Loucy (cell line): ENCODE measurements at regions not wholly inside any gene's neighbourhood (a gene's known extent, or its start where the extent isn't known, plus 50 kb on each side); places are given as distances from the start of the nearest gene placed in this dataset.

Experiments
- EZH2phosphoT487 ChIP-seq: fragments of 200-600 bp; IDR thresholded peaks from 2 replicates; pipeline ENCODE4 v1.6.1; 2018; ENCODE audit warnings: antibody characterized with exemption, mild to moderate bottlenecking, moderate library complexity, borderline replicate concordance
- TF ChIP-seq, protein P1 (sequence below): fragments of 200-600 bp; sonication (generic); conservative IDR thresholded peaks from 2 replicates; pipeline ENCODE4 v1.5.1; 2014; ENCODE audit warnings: mild to moderate bottlenecking, antibody characterized with exemption, low read length

DNA sequence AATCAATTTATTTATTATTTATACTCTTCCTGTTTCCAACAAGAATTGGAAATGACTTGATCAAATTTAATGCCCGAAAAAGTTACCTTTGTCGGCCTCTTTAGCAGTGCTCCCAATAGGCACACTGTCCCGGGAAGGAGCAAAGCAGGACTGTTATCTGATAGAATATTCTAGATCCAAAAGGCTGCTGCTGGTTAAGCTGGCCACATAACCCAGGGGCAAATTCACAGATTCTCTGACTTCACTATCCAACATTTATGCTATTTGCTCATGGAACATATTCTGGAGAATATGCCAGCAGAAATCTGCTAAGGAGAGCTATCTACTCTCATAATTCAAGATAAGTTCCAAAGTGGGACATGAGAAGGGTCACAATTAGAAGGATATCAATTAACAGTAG lies 100.2 kb upstream of the DMAC1 start:
- TF ChIP-seq, protein P1, sequence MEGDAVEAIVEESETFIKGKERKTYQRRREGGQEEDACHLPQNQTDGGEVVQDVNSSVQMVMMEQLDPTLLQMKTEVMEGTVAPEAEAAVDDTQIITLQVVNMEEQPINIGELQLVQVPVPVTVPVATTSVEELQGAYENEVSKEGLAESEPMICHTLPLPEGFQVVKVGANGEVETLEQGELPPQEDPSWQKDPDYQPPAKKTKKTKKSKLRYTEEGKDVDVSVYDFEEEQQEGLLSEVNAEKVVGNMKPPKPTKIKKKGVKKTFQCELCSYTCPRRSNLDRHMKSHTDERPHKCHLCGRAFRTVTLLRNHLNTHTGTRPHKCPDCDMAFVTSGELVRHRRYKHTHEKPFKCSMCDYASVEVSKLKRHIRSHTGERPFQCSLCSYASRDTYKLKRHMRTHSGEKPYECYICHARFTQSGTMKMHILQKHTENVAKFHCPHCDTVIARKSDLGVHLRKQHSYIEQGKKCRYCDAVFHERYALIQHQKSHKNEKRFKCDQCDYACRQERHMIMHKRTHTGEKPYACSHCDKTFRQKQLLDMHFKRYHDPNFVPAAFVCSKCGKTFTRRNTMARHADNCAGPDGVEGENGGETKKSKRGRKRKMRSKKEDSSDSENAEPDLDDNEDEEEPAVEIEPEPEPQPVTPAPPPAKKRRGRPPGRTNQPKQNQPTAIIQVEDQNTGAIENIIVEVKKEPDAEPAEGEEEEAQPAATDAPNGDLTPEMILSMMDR: no peak
- no peak for TF ChIP-seq EZH2phosphoT487
